SHP77 (cell line): ENCODE measurements at regions not wholly inside any gene's neighbourhood (a gene's known extent, or its start where the extent isn't known, plus 50 kb on each side); places are given as distances from the start of the nearest gene placed in this dataset.
A peak's percentile ranks its signal among the peaks of the same experiment; 100 is the strongest.
"Not testable (repeated sequence)": the region's sequence is repeated elsewhere in the genome, so short reads cannot be mapped to it uniquely, and the experiment has no call there.

ENCODE experiments used
- DNase-seq, 2 experiments: peaks; one replicate each; lab custom pipeline; 2025; lab: John Stamatoyannopoulos, UW

GRCh38 chr10:64732372-64732957 is 1211.3 kb downstream of the REEP3 start:
- no peak for DNase-seq

- DNase-seq: no peak
Measured at GRCh38 chr10:64733980-64734379, 1212.8 kb downstream of the REEP3 start.

- no peak for DNase-seq
Measured at GRCh38 chr10:64738462-64738861, 1217.3 kb downstream of the REEP3 start.

- DNase-seq: no peak
Measured at GRCh38 chr10:64745565-64745964, 1224.4 kb downstream of the REEP3 start.

GRCh38 chr10:64750672-64751071 is 1229.5 kb downstream of the REEP3 start:
- DNase-seq: no peak

- no peak for DNase-seq
Measured at GRCh38 chr10:64753516-64753915, 1232.3 kb downstream of the REEP3 start.

- DNase-seq: no peak
Measured at GRCh38 chr10:64760371-64760770, 1239.2 kb downstream of the REEP3 start.

- DNase-seq: peak in 1 of 2 experiments; percentile 1
Measured at GRCh38 chr10:64762861-64763260, 1241.7 kb downstream of the REEP3 start.

GRCh38 chr10:64765498-64765897 is 1244.3 kb downstream of the REEP3 start:
- no peak for DNase-seq

- DNase-seq: no peak
Measured at GRCh38 chr10:64771253-64772050, 1250.3 kb downstream of the REEP3 start.

- DNase-seq: no peak
Measured at GRCh38 chr10:64773357-64773756, 1252.2 kb downstream of the REEP3 start.

GRCh38 chr10:64784451-64784850 is 1263.2 kb downstream of the REEP3 start:
- not testable (repeated sequence) for DNase-seq

- peak in 1 of 2 experiments; percentile 16 for DNase-seq
Measured at GRCh38 chr10:64785816-64786215, 1264.6 kb downstream of the REEP3 start.

- DNase-seq: no peak
Measured at GRCh38 chr10:64786989-64787388, 1265.8 kb downstream of the REEP3 start.

GRCh38 chr10:64795847-64796246 is 1274.6 kb downstream of the REEP3 start:
- no peak for DNase-seq

- DNase-seq: no peak
Measured at GRCh38 chr10:64798297-64798696, 1277.1 kb downstream of the REEP3 start.

GRCh38 chr10:64808233-64808632 is 1287.0 kb downstream of the REEP3 start:
- DNase-seq: not testable (repeated sequence)

GRCh38 chr10:64810046-64810445 is 1288.8 kb downstream of the REEP3 start:
- not testable (repeated sequence) for DNase-seq

GRCh38 chr10:64813391-64813790 is 1292.2 kb downstream of the REEP3 start:
- DNase-seq: no peak

- no peak for DNase-seq
Measured at GRCh38 chr10:64814201-64814600, 1293.0 kb downstream of the REEP3 start.

- no peak for DNase-seq
Measured at GRCh38 chr10:64829888-64830412, 1308.7 kb downstream of the REEP3 start.

GRCh38 chr10:64830869-64831268 is 1309.7 kb downstream of the REEP3 start:
- no peak for DNase-seq

- DNase-seq: no peak
Measured at GRCh38 chr10:64840341-64840740, 1319.1 kb downstream of the REEP3 start.
